K562 (cell line): ENCODE measurements at regions not wholly inside any gene's neighbourhood (a gene's known extent, or its start where the extent isn't known, plus 50 kb on each side); places are given as distances from the start of the nearest gene placed in this dataset.

Source experiments
- BRD4 ChIP-seq: fragments of 200-600 bp; sonication (generic); IDR thresholded peaks from 2 replicates; pipeline ENCODE4 v1.6.1; 2017; ENCODE audit warnings: inconsistent platforms
- CBX3 ChIP-seq, 2 experiments: IDR thresholded peaks; 1 replicate in 1 of 2; 2 replicates in 1 of 2; pipeline ENCODE4 v1.6.1; 2012; ENCODE audit warnings: inconsistent platforms in 2 of 2, low read length in 2 of 2, borderline replicate concordance in 1 of 2, control low read depth in 1 of 2
- CCNT2 ChIP-seq: IDR thresholded peaks from 2 replicates; pipeline ENCODE4 v1.6.1; 2011; ENCODE audit warnings: borderline replicate concordance, low read depth, mild to moderate bottlenecking, moderate library complexity, mixed read lengths, low read length; ENCODE audit not compliant: insufficient read length; ENCODE audit errors: extremely low read depth
- CSDE1 ChIP-seq, 2 experiments: fragments of 450-650 bp; IDR thresholded peaks; 2 replicates each; pipeline ENCODE4 v1.6.1; 2016; ENCODE audit warnings: mild to moderate bottlenecking in 1 of 2
- CTBP1 ChIP-seq: fragments of 450-650 bp; IDR thresholded peaks from 2 replicates; pipeline ENCODE4 v1.6.1; 2016; ENCODE audit warnings: borderline replicate concordance
- CXXC5 ChIP-seq: fragments of 250-450 bp; sonication (Bioruptor Pico); IDR thresholded peaks from 2 replicates; pipeline ENCODE4 v1.8.0; 2022; ENCODE audit warnings: inconsistent platforms, mild to moderate bottlenecking, moderate library complexity
- HCFC1 ChIP-seq: IDR thresholded peaks from 2 replicates; pipeline ENCODE4 v1.6.1; 2012; ENCODE audit warnings: low read depth, low read length, improper control_type of control experiment
- MAFG ChIP-seq: fragments of 450-650 bp; conservative IDR thresholded peaks from 2 replicates; pipeline ENCODE4 v1.6.1; 2016; ENCODE audit warnings: missing genetic modification characterization, missing compliant biosample characterization
- MAZ ChIP-seq, 2 experiments: fragments of 450-650 bp in 1 of 2; sonication (generic) in 1 of 2; formaldehyde crosslinking; IDR thresholded peaks in 1 of 2; conservative IDR thresholded peaks in 1 of 2; 2 replicates each; pipeline versions ENCODE4 v1.4.0 to v1.5.0; 2020; ENCODE audit warnings: mild to moderate bottlenecking in 1 of 2, missing genetic modification reagents in 1 of 2
- MTA1 ChIP-seq: fragments of 450-650 bp; IDR thresholded peaks from 2 replicates; pipeline ENCODE4 v1.6.1; 2017; ENCODE audit warnings: borderline replicate concordance
- POLR2B ChIP-seq: fragments of 450-650 bp; IDR thresholded peaks from 2 replicates; pipeline ENCODE4 v1.6.1; 2018; ENCODE audit warnings: low read depth; ENCODE audit not compliant: partially characterized antibody
- POLR2H ChIP-seq: IDR thresholded peaks from 2 replicates; pipeline ENCODE4 v1.6.1; 2016; ENCODE audit warnings: missing genetic modification characterization, low read depth, mild to moderate bottlenecking, control low read depth, missing compliant biosample characterization, moderate library complexity
- SMAD4 ChIP-seq: fragments of 250-450 bp; sonication (Bioruptor Pico); conservative IDR thresholded peaks from 2 replicates; pipeline ENCODE4 v1.8.0; 2021; ENCODE audit warnings: inconsistent platforms, mild to moderate bottlenecking, moderate library complexity
- TBP ChIP-seq: optimal IDR thresholded peaks from 2 replicates; pipeline ENCODE3; 2011; ENCODE audit warnings: low read depth, low read length, improper control_type of control experiment
- TF ChIP-seq, protein P1 (sequence below): sonication (generic); formaldehyde crosslinking; IDR thresholded peaks from 2 replicates; pipeline ENCODE4 v1.8.0; 2022; ENCODE audit warnings: mild to moderate bottlenecking, missing genetic modification reagents
- TF ChIP-seq, protein P2 (sequence below), 2 experiments: IDR thresholded peaks; 2 replicates each; pipeline ENCODE4 v1.6.1; 2011; ENCODE audit warnings: borderline replicate concordance in 1 of 2, control low read depth in 1 of 2, low read depth in 1 of 2, low read length in 1 of 2, mild to moderate bottlenecking in 1 of 2, mixed read lengths in 1 of 2, moderate library complexity in 1 of 2; ENCODE audit not compliant: insufficient read depth in 1 of 2, insufficient read length in 1 of 2, poor library complexity in 1 of 2, severe bottlenecking in 1 of 2; ENCODE audit errors: extremely low read depth in 1 of 2
- TF ChIP-seq, protein P3 (sequence below): sonication (generic); formaldehyde crosslinking; IDR thresholded peaks from 2 replicates; pipeline ENCODE4 v1.9.0; 2022; ENCODE audit warnings: mild to moderate bottlenecking, missing genetic modification reagents
- TF ChIP-seq, protein P4 (sequence below): sonication (generic); formaldehyde crosslinking; IDR thresholded peaks from 2 replicates; pipeline ENCODE4 v1.8.0; 2022; ENCODE audit warnings: missing genetic modification reagents, mild to moderate bottlenecking, moderate library complexity, borderline replicate concordance

DNA sequence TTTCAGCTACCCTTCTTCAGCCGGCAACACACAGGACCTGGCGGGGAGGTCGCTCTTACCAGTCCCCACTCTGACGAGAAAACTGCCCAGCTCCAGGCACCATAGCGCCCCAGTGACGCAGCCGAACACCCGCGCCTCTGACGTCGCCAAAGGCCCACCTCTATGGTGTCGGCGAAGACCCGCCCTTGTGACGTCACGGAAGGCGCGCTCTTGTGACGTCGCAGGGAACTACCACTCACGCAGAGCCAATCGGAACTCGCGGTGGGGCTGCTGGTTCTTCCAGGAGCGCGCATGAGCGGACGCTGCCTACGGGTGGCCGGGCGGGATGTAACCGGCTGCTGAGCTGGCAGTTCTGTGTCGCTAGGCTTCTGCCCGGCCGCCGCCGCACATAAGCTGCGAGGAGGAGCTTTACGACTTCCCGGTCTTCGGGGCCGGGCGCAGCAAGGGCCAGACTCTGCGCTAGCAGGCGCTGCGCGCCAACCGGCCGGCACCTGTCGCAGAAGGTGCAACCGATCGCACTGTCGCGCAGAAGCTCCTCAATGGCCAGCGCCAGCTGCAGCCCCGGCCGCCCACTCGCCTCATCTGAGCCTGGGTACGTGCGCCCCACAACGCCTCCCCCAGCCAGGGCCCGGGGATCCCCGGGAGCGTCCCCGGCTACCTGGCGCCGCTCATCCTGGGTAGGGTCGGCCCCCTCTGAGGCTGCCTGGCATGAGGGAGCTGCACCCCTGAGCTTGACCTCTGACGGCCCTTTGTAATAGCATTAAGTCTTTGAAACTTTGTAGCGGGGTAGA is 121.3 kb upstream of the FBXO28 start (continued):
- TF ChIP-seq, protein P1, sequence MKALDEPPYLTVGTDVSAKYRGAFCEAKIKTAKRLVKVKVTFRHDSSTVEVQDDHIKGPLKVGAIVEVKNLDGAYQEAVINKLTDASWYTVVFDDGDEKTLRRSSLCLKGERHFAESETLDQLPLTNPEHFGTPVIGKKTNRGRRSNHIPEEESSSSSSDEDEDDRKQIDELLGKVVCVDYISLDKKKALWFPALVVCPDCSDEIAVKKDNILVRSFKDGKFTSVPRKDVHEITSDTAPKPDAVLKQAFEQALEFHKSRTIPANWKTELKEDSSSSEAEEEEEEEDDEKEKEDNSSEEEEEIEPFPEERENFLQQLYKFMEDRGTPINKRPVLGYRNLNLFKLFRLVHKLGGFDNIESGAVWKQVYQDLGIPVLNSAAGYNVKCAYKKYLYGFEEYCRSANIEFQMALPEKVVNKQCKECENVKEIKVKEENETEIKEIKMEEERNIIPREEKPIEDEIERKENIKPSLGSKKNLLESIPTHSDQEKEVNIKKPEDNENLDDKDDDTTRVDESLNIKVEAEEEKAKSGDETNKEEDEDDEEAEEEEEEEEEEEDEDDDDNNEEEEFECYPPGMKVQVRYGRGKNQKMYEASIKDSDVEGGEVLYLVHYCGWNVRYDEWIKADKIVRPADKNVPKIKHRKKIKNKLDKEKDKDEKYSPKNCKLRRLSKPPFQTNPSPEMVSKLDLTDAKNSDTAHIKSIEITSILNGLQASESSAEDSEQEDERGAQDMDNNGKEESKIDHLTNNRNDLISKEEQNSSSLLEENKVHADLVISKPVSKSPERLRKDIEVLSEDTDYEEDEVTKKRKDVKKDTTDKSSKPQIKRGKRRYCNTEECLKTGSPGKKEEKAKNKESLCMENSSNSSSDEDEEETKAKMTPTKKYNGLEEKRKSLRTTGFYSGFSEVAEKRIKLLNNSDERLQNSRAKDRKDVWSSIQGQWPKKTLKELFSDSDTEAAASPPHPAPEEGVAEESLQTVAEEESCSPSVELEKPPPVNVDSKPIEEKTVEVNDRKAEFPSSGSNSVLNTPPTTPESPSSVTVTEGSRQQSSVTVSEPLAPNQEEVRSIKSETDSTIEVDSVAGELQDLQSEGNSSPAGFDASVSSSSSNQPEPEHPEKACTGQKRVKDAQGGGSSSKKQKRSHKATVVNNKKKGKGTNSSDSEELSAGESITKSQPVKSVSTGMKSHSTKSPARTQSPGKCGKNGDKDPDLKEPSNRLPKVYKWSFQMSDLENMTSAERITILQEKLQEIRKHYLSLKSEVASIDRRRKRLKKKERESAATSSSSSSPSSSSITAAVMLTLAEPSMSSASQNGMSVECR = peak; percentile 25; the same call in 1 of the 2 replicates
- peak; percentile 20; the same call in 1 of the 2 replicates for TF ChIP-seq SMAD4 (CRISPR knock-in tag)
- TF ChIP-seq, protein P2, sequence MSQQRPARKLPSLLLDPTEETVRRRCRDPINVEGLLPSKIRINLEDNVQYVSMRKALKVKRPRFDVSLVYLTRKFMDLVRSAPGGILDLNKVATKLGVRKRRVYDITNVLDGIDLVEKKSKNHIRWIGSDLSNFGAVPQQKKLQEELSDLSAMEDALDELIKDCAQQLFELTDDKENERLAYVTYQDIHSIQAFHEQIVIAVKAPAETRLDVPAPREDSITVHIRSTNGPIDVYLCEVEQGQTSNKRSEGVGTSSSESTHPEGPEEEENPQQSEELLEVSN (IDR thresholded peaks at IDR 0.05; ENCODE audit: borderline replicate concordance in 1 of 2, extremely low read depth in 1 of 2, insufficient read depth in 1 of 2, insufficient read length in 1 of 2, low read depth in 1 of 2, low read length in 1 of 2, poor library complexity in 1 of 2, severe bottlenecking in 1 of 2) = peak in 1 of 2 experiments; percentile 10
- peak; percentile 93 for TF ChIP-seq MTA1
- TF ChIP-seq MAZ (CRISPR knock-in tag; conservative IDR thresholded peaks at IDR 0.05 in 1 of 2, IDR thresholded peaks at IDR 0.05 in 1 of 2) = peak in 1 of 2 experiments; percentile 60; a peak in 2 of 4 replicates
- TF ChIP-seq TBP = peak; percentile 35
- peak; percentile 38 for TF ChIP-seq CCNT2
- TF ChIP-seq CXXC5 (CRISPR knock-in tag) = peak; percentile 74
- TF ChIP-seq, protein P3, sequence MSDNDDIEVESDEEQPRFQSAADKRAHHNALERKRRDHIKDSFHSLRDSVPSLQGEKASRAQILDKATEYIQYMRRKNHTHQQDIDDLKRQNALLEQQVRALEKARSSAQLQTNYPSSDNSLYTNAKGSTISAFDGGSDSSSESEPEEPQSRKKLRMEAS (CRISPR knock-in tag) = peak; percentile 33; the same call in 1 of the 2 replicates
- peak; percentile 47 for TF ChIP-seq MAFG (tag)
- TF ChIP-seq BRD4 = 0 out of 2 replicates have a peak, but pooled peaks have one; percentile 33
- TF ChIP-seq CBX3 (IDR thresholded peaks at IDR 0.05; ENCODE audit: borderline replicate concordance in 1 of 2, low read length in 2 of 2) = 0 out of 3 replicates have a peak, but pooled peaks of 1 of the 2 experiments have one; percentile 24
- TF ChIP-seq, protein P4, sequence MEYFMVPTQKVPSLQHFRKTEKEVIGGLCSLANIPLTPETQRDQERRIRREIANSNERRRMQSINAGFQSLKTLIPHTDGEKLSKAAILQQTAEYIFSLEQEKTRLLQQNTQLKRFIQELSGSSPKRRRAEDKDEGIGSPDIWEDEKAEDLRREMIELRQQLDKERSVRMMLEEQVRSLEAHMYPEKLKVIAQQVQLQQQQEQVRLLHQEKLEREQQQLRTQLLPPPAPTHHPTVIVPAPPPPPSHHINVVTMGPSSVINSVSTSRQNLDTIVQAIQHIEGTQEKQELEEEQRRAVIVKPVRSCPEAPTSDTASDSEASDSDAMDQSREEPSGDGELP (CRISPR knock-in tag) = peak; percentile 82
- TF ChIP-seq POLR2B = peak; percentile 67
- TF ChIP-seq POLR2H (tag) = peak; percentile 56; the same call in 1 of the 2 replicates
- TF ChIP-seq CSDE1 (IDR thresholded peaks at IDR 0.05) = peak in 1 of 2 experiments; percentile 47; a peak in 1 of 4 replicates
- TF ChIP-seq CTBP1 = peak; percentile 45; the same call in 1 of the 2 replicates
- TF ChIP-seq HCFC1 = peak; percentile 80
